GM04503 (cell line): ENCODE measurements at regions not wholly inside any gene's neighbourhood (a gene's known extent, or its start where the extent isn't known, plus 50 kb on each side); places are given as distances from the start of the nearest gene placed in this dataset.

Experiments used
- DNase-seq: peaks from one replicate; pipeline ENCODE4 v3.0.0-alpha.2; 2012; ENCODE audit warnings: low read depth

DNA sequence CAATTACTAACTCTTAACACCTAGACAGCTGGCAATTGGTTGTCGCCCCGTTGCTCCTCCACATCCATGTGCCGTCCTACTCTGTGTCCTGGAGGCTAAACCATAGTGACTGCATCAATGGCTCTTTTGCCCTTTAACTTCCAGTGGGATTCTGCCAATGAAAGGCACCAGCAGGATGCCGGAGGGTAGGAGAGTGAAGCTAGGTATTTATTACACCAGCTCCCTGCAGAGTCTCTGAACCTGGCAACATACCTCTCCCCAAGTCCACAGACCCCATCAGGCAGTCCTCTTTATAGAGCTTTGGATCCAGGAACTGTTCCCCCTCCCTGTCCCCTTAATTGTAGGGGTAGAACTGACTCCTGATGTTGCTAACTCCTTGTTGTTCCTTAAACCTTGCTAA is 426.8 kb downstream of the HNRNPD start:
- no peak for DNase-seq

DNA sequence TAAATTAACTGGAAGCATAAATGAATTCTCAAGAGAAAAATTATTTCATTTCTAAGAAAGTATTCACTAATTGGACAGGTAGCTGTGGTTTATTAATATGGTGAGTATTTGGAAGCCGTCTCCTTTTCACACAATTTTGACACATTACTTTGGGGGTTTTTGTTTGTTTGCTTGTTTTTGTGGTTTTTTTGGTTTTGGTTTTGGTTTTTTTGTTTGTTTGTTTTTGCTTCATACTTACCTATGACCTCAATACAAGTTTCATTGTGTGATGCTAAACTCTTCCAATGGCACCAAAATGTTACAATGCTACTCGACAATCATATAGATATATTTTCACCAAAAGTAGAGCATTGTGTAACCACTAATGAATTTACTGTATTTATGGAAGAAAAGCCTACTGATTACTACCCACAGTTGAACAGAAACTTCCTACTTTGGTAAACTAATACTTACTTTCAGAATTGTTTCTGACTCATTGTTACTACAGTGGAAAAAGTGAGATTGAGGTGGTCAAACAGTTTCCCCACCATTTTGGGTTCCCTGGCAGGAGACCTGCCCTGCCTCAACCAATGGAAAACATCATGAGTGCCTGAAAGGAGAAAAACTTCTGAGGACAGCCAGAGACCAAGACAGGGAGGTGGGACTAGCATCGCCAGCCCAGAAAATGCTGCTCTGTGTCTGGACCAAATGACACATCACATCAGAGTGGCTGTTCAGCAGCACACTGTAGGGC is 443.1 kb downstream of the HNRNPD start:
- no peak for DNase-seq

DNA sequence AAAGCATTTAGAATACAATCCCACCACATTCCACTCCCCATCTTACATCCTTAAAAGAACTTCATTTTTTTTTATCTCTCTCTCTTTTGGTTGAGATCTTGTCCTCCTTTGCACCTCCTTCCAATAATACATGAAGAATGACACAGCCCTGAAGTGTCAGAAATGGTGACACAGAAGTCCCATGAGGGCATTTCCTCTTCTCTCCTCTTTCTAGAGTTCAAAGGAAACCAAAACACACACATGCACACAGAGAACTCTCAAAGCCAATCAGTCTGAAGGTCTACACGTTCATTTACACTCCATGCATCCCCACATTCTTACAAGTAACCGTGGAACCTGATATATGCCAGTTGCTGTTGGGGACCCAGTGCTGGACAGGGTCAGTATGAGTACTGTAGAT is 450.7 kb downstream of the HNRNPD start:
- no peak for DNase-seq

DNA sequence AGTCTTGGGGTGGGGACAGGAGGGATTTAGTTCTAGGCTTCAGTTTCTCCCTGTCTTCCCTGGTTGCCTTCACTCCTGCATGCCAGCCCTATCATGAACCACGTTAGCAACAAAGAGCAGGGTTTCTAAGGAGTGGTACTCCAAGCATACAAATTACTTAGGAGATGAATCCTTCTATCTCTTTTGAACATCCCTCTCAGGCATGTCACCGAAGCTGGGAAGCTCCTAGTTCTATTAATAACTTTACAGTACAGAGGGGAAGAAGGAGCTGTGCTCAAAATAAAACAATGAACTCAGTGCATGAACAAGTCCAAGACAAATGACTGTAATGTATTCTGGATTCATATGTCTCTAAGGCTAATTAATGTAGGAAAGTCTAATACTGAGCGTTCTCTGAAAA is 450.6 kb upstream of the RASGEF1B start:
- no peak for DNase-seq

DNA sequence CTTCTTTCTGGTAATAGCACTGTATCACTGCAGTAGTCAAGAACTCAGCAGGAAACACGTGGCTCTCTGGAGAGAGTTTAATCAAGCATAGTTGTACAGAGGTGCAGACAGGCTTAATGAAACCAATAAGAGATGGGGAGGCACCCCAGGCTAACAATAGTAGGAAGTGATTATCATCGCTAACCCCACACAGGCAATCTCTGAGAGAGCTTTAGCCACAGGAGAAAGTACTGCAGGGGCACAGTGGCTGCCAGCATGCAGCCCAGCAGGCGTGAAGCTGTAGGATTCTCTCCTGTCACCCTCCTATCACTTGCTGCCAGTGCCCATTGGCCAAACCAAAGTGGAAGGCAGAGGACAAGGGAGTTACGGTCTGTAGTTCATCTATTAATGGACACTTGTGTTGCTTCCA is 450.0 kb upstream of the RASGEF1B start:
- no peak for DNase-seq

DNA sequence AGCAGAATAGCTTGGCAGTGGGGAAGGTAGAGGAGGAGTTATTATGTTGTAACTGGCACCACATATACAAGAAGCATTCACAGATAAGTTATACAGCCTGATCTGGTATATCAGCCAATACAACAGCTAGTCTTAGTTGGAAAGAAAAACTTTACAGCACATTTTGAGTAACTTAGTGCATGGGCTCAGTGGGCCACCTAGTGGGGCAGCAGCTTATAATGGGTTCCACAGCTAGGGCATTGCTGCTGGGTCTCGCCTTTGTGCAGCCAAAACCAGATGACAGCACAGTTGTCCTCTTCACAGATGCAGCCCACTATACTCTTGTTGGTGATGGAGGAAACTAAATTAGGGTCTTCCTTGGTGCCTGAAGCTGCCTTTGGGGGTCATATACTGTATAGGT is 448.1 kb upstream of the RASGEF1B start:
- DNase-seq = no peak

DNA sequence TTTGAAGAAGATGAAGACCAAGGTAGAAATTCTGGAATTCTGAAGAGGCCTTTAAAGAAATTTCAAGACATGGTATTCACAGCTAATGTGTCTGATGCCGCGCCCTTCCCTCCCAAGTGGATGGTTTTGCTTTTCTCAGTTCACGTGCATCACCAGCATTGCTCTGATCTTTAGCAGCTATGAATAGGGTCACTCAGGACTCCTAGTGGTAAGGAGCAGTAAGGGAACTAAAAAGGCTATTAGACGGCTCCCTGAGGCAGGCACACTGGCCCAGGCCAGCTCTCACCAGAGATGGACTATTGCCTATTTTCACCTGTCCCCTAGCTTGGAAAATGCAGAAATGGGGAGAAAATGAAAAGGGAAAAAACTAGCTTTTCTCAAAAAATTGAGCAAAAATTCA is 447.5 kb upstream of the RASGEF1B start:
- DNase-seq = no peak

DNA sequence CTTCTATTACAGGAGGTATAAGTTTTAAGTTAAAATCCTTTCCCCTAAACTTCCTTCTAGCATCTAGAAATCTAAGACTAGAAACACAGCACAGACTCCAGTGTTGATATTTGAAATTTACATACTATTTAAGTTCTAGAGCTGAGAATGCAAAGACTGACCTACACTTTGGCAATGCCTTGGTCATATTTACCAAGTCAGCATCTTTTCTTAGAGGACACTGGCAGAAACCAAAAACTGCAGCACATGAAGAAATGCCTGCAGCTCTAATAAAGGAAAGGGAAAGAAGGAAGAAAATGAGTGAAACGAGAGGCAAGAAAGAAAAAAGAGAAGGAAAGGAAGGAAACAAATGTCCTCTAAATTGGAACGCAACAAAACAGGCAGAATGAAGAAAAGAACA is 443.7 kb upstream of the RASGEF1B start:
- DNase-seq = no peak

DNA sequence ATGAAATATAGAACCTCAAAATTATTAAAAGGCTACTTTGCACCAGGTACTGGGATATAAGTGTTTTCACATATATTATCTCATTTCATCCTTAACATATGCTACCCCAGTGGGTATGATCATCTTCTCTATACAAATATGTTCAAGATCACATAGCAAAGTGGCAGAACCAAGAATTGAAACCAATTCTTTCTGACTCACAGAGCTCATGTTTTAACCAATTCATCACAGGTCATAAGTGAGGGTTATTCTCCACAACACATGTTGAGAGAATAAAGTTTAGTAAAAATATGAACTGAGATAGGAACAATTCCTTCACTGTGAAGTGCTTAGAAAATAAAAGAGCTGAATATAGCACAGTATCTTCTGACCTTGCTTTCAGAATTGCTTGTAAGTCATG is 442.9 kb upstream of the RASGEF1B start:
- no peak for DNase-seq

DNA sequence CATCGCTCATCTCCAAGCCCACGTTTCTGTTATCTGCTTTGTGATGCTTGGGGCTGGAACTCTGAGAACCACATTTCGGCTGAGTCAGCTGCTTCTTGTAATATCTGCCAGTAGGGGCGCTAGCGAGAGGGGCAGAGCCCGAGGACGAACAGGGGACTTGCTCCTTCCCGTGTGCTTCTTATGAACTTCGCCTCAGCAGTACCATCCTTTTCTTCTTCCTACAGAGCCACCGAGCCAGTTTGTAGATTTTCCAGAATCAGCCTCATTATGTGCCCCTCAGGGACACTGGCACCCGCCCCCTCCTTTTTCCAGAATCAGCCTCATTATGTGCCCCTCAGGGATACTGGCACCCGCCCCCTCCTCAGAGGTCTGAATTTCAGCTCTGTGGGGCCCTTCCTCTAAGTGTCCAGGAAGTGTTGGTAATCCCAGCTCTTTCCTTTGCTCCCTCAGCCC is 441.7 kb upstream of the RASGEF1B start:
- DNase-seq = no peak

DNA sequence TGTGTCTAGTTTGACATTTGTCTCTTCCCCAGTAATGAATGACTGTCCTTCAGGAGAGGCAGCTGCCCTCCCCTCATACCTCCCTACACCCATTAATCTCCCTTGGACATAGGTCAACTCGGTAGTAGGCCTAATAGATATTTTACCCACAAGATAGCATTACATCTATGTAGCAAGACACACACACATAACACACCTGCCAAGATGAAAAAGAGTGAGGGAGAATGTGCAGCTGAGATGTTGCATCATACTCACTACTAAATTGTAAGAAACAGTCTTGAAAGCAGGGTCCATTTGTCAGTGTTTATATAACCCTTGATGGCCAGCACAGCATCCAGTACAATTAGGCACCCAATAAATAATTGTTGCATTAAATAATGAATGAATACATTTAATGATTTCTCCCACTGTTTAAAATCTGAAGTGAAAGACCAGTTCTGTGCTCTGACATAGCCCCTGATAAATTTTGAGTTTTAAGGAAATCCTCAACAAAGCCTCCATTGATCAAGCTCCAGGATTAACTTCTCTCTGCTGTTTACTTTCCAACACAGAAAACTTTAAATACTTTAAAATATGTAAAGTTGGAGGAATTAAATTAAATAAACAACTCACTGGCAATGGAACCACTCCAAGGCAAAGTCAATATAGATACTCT is 440.8 kb upstream of the RASGEF1B start:
- no peak for DNase-seq

DNA sequence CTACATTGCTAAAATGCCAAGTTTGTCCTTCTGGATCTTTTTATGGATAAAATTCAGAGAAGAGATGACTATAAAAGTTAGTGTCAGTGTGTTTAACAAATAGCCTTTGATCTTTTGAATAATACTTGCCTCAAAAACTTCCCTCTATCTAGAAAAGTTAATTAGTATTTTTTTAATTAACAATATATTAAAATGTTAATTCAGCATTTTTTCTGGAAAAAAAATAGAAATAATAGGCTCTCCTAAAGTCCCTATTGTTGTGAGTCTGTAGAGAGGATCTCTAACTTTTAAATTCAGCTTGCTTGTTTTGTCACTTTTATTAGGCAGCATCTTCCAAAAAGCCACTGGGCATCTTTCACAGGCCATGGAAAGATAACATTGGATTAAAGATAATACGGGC is 435.2 kb upstream of the RASGEF1B start:
- no peak for DNase-seq

DNA sequence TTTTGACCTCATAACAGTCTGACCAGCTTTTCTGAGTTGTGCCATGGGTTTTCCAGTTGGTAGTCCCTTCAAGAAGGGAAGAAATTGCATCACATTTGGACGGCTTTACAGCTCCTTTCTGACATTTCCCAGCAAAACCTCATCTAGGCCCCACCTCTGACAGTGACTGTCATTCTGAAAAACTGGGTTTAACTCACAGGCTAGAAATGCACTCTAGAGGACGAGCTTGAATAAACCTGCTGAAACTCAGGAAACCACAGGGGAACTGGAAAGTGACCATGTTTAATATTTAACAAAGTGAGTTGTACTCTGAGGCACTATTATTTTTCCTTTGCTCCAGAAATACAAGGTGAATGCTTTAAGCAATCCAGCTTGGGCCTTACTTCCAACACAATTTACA is 434.3 kb upstream of the RASGEF1B start:
- no peak for DNase-seq

DNA sequence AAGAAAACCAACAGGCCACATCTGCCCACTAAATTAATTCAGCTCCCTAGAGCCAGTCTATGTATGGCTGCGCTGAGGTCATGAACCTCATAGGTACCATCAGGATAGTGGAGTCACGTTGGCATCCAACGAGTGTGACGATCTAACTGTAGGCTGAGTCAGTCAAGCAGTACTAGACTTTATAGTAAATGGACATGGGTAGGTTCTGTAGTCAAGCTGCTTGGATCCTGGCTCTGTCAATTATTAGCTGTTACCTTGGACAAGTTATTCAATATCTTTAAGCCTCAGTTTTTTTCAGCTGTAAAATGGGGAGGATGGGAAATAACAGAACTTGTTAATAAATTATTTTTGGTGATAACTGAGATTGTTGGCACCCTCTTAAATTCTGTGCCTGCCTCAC is 432.4 kb upstream of the RASGEF1B start:
- no peak for DNase-seq

DNA sequence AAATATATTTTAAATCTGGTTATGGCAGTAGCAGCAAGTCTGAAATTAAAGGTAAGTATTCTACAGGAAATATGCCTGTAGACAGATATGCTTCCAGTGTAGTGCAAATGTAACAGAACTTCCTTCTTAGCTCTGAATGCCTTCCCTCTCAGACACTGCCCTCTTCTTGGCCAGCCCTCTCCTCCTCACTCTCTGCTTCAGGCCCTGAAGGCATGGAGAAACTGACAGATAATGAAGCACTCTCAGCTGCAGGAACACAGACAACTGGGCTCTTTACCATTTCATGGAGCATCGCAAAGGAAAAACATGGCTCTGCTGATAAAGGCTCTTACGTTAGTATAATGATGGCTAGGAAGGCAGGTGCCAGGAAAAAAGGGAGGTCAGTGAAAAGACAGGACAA is 431.5 kb upstream of the RASGEF1B start:
- DNase-seq = no peak

DNA sequence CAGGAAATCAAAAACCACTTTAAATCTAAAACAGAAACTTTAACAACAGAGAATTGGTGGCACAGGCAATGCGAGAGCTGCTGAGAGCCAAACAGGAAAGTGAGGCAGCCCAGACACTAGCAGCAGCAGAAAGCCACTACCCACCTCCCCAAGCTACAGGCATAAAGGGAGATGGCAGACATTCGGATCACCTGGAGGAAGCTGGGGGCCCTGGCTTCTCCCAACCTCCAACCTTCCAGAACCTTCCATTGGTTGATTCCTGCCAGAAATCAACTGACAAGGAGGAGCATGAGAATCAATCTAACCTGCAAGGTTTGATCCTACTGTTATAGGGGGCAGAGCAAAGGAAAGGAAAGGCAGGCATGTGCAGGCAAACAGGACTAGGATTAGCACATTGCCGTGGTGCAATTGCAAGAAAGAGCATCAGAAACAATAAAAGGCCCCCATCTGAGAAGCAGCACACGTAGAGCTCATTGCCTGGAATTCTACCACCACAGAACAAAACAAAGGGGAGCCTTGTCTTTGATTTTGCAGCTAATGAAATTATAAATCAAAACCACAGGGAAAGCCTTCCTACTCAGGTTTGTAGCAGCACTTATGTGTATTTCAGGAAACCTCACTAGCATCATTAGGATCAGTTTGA is 427.3 kb upstream of the RASGEF1B start:
- DNase-seq = no peak

DNA sequence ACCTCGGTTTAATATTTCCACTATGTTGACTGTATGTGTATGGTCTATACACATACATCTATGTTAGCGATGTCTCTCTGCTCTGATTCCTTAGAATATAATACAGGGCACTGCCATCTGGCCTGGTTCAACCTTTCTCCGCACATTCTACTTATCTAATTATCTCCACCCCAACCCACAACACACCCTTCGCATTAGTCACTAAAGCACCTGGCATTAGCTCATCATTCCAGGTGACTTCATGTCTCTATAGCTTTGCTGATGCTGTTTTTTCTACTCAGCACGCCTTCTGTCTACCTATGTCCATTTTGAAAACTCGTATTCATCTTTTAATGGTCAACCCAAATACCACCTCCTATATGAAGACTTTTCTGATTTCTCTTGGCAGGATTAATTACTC is 425.2 kb upstream of the RASGEF1B start:
- DNase-seq = no peak

DNA sequence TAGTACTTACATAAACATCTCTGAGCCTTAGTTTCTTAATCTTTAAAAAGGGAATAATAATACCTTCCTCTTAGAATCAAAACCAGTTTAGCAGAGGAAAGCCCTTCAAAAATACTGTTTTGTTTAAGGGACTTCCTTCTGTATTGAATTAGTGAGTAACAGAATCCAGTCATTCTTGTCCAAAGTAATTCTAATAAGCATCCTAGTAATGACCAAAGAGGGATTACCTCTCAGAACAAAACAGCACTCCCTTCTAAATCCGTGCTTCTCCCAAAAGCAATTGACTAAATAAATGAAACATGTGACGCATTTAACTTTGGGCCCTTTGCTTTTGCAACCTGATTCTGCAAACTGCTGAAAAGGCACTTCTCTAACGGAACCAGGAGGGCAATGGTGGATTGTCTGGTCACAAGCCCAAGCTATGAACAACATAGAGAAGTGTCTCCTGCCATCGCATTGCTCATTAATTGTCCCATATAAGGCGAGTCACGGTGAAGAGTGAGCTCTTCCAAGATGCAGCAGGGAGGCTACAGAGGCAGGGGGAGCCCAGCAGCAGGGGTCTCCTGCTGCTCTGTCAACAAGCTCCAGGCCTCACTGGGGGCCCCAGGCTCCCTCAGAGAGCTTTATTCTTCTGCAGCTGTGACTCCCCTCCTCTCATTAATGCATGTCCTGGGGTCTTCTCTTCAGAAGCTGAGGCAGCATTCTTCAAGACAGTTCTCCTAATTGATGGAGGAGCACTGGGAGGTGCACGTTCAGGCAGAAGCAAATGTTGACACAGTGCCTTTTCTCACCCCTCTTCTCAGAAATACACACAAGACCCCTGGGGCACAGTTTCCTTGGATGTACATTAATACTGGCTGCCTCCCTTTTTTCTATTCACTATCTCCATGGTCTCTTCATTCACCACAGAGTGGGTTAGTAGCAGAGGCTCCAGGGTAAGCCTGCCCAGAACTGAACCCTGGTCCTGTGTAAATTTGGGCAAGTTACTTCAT is 419.6 kb upstream of the RASGEF1B start:
- no peak for DNase-seq

DNA sequence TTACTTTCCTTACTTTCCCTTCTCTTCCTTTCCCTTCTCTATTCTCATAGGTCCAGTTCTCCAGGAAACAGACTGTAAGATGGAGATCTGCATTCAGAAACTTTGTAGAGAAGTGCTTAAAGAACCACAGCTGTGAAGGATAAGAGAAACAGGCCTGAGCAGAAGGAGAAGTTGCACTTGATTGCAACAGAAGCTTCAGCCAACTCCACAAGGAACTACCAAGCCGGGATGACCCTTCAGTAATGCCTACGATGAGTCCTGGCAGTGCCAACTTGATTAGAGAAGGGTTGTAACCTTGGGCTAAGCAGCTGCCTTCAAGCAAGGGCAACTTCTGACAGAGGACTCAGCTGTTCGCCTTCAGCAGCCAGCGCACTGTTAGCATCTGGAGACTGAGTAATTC is 413.3 kb upstream of the RASGEF1B start:
- DNase-seq = no peak

DNA sequence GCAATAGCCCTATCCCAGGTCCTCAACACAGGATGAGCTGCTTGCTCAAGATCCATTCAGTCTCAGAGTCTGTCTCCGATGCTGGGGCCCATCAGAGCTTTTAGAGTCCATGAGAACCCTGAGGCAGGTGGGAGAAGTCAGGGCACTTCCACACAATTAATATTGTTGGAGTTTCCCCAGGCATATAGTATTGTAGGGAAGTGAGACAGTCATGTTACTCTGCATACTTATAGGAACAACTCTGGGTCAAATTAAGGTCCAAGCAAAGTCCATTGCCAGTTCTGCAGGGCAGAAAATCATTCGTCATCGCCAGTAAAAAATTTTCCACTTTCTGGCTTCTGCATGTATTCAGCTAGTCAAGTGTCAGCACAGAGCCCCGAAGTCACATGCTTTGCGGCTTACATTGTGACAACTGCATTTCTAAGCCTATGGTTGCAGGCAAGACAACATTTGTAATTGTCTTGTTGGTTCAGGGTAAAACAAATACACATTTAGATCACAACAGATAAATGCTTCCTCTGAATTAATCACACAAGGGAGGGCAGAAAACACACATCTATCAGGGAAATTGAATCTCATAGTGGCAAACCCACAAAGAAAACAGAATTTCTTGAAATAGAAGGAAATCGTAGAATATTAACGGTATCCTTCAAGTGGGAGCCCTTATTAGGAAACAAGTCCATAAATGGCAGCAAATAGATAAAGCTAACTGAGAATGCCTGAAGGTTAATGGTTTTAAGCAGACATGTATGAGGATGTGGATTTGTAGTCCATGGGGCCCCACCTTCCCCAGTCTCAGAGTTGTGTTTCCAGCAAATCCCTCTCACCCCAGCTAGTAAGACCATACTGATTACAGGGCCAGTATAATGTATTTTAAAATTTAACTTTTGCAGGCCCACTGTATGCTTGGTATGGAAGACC is 412.1 kb upstream of the RASGEF1B start:
- DNase-seq = no peak

DNA sequence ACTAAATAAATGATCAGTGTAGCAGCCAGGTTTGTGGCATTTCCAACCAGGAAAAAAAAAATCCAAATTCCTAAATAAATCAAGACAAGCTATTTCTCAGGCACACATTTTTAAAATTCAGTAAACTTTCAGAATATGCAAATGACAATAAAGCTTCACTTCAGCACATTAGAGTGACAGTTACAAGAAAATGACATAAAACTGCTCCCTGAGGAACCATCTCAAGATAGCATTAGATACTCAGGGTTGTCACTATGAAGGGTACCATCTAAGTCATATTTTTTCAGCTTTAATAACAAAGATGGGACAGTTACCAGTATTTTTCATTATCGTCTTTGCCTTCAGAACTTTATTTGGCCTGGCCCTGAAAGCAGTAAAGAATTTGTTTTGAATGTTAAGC is 411.3 kb upstream of the RASGEF1B start:
- no peak for DNase-seq
